ENCODE measurements at regions not wholly inside any gene's neighbourhood (a gene's known extent, or its start where the extent isn't known, plus 50 kb on each side); places are given as distances from the start of the nearest gene placed in this dataset.
"Not testable (repeated sequence)": the region's sequence is repeated elsewhere in the genome, so short reads cannot be mapped to it uniquely, and the experiment has no call there.

DNA sequence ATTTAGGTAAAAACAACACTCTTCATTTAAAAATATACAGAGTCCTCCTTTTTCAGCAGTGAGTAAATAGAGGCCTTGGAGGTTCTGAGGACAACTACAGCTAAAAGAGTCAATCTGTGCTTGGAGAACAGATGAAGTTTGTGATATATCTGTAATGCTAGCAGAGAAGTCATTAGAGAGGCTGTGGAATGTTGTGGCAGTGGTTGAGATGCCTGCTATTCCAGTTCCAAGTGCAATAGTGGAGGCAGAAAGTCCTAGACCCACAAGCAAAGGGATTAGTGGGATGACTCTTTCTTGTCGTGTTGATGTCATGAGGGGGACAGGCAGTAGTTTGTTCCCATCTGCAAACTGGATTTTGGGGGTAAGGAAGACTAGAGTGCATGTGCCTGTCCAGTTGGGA lies 62.1 kb upstream of the EZR start:
- not testable (repeated sequence) for H3K36me3 ChIP-seq (ENCODE audit: insufficient read depth, low read length); H3K4me1 ChIP-seq (ENCODE audit: insufficient read depth, low read length); H3K79me2 ChIP-seq (ENCODE audit: insufficient read depth, low read length); H3K9me3 ChIP-seq (ENCODE audit: low read depth, low read length); H3K4me2 ChIP-seq (ENCODE audit: insufficient read depth, low read length); H3K27me3 ChIP-seq (ENCODE audit: insufficient read depth, low read length); H4K20me1 ChIP-seq (ENCODE audit: insufficient read depth, low read length); DNase-seq (ENCODE audit: insufficient read length, low spot score, missing footprints); H2AFZ ChIP-seq (ENCODE audit: low read length); H3K27ac ChIP-seq (ENCODE audit: low read depth, low read length); H3K4me3 ChIP-seq (ENCODE audit: insufficient read depth, low read length)

GRCh38 chr6:158879180-158879579 lies 60.0 kb upstream of the EZR start:
- no peak overlapping the region for H3K27ac ChIP-seq (ENCODE audit: low read depth, low read length)

GRCh38 chr6:158877716-158878115 lies 58.5 kb upstream of the EZR start:
- DNase-seq (ENCODE audit: insufficient read length, low spot score, missing footprints) = no peak
- H3K4me1 ChIP-seq (ENCODE audit: insufficient read depth, low read length) = no peaks in the 10 kb centered on the region
- H2AFZ ChIP-seq (ENCODE audit: low read length) = no peak overlapping the region
- no peaks in the 10 kb centered on the region for H3K79me2 ChIP-seq (ENCODE audit: insufficient read depth, low read length)
- H3K4me2 ChIP-seq (ENCODE audit: insufficient read depth, low read length) = no peak overlapping the region
- no peaks in the 10 kb centered on the region for H3K36me3 ChIP-seq (ENCODE audit: insufficient read depth, low read length)
- no peaks in the 10 kb centered on the region for H3K9me3 ChIP-seq (ENCODE audit: low read depth, low read length)
- H3K4me3 ChIP-seq (ENCODE audit: insufficient read depth, low read length) = no peak overlapping the region
- no peak overlapping the region for H3K27ac ChIP-seq (ENCODE audit: low read depth, low read length)
- TF ChIP-seq CTCF (IDR thresholded peaks at IDR 0.05; ENCODE audit: extremely low read depth, low read depth, low read length) = no peak
- H4K20me1 ChIP-seq (ENCODE audit: insufficient read depth, low read length) = no peaks in the 10 kb centered on the region
- no peaks in the 10 kb centered on the region for H3K27me3 ChIP-seq (ENCODE audit: insufficient read depth, low read length)

More at GRCh38 chr6:158879180-158879579, 60.0 kb upstream of the EZR start:
- Histone ChIP-seq H3K9me3 (ENCODE audit: low read depth, low read length) (no peaks in the 10 kb centered on the region), H3K4me1 (ENCODE audit: insufficient read depth, low read length) (no peaks in the 10 kb centered on the region), H2AFZ (ENCODE audit: low read length) (no peak overlapping the region), H4K20me1 (ENCODE audit: insufficient read depth, low read length) (no peaks in the 10 kb centered on the region), H3K4me2 (ENCODE audit: insufficient read depth, low read length) (no peak overlapping the region), H3K79me2 (ENCODE audit: insufficient read depth, low read length) (no peaks in the 10 kb centered on the region), H3K36me3 (ENCODE audit: insufficient read depth, low read length) (no peaks in the 10 kb centered on the region), H3K4me3 (ENCODE audit: insufficient read depth, low read length) (no peak overlapping the region), H3K27me3 (ENCODE audit: insufficient read depth, low read length) (no peaks in the 10 kb centered on the region)
- TF ChIP-seq CTCF (IDR thresholded peaks at IDR 0.05; ENCODE audit: extremely low read depth, low read depth, low read length) = no peak
- DNase-seq (ENCODE audit: insufficient read length, low spot score, missing footprints) = no peak

GRCh38 chr6:158876886-158877285 lies 57.7 kb upstream of the EZR start:
- Histone ChIP-seq H3K4me1 (ENCODE audit: insufficient read depth, low read length) (no peaks in the 10 kb centered on the region), H3K4me3 (ENCODE audit: insufficient read depth, low read length) (no peak overlapping the region), H3K27me3 (ENCODE audit: insufficient read depth, low read length) (no peaks in the 10 kb centered on the region), H3K4me2 (ENCODE audit: insufficient read depth, low read length) (no peak overlapping the region), H3K36me3 (ENCODE audit: insufficient read depth, low read length) (no peaks in the 10 kb centered on the region), H3K27ac (ENCODE audit: low read depth, low read length) (no peak overlapping the region), H3K79me2 (ENCODE audit: insufficient read depth, low read length) (no peaks in the 10 kb centered on the region), H3K9me3 (ENCODE audit: low read depth, low read length) (no peaks in the 10 kb centered on the region), H4K20me1 (ENCODE audit: insufficient read depth, low read length) (no peaks in the 10 kb centered on the region), H2AFZ (ENCODE audit: low read length) (no peak overlapping the region)
- no peak for DNase-seq (ENCODE audit: insufficient read length, low spot score, missing footprints)
- TF ChIP-seq CTCF (IDR thresholded peaks at IDR 0.05; ENCODE audit: extremely low read depth, low read depth, low read length) = no peak

DNA sequence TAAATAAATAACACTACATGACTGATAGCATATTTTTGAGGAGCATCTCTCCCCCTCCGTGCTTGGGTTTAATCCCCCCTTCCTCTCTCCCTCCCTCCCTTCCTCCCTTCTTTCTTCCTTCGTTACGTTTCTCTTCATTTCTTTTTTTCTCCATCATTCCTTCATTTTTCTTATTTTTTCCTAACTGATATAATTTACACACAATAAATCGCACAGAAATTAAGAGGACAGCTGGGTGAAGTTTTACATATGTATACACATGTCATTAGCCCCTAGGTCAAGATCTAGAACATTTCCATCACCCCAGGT lies 51.4 kb upstream of the EZR start:
- Histone ChIP-seq H3K27ac (ENCODE audit: low read depth, low read length) (no peak overlapping the region), H3K4me2 (ENCODE audit: insufficient read depth, low read length) (no peak overlapping the region), H2AFZ (ENCODE audit: low read length) (no peak overlapping the region), H3K9me3 (ENCODE audit: low read depth, low read length) (no peaks in the 10 kb centered on the region), H3K4me1 (ENCODE audit: insufficient read depth, low read length) (peaks cover 11% of the 10 kb centered on the region), H3K27me3 (ENCODE audit: insufficient read depth, low read length) (no peaks in the 10 kb centered on the region), H3K36me3 (ENCODE audit: insufficient read depth, low read length) (no peaks in the 10 kb centered on the region), H4K20me1 (ENCODE audit: insufficient read depth, low read length) (no peaks in the 10 kb centered on the region), H3K79me2 (ENCODE audit: insufficient read depth, low read length) (no peaks in the 10 kb centered on the region), H3K4me3 (ENCODE audit: insufficient read depth, low read length) (no peak overlapping the region)
- DNase-seq (ENCODE audit: insufficient read length, low spot score, missing footprints) = no peak
- TF ChIP-seq CTCF (IDR thresholded peaks at IDR 0.05; ENCODE audit: extremely low read depth, low read depth, low read length) = no peak
